ENCODE measurements at regions not wholly inside any gene's neighbourhood (a gene's known extent, or its start where the extent isn't known, plus 50 kb on each side); places are given as distances from the start of the nearest gene placed in this dataset.
A peak's percentile ranks its signal among the peaks of the same experiment; 100 is the strongest.
"Not testable (repeated sequence)": the region's sequence is repeated elsewhere in the genome, so short reads cannot be mapped to it uniquely, and the experiment has no call there.

DNA sequence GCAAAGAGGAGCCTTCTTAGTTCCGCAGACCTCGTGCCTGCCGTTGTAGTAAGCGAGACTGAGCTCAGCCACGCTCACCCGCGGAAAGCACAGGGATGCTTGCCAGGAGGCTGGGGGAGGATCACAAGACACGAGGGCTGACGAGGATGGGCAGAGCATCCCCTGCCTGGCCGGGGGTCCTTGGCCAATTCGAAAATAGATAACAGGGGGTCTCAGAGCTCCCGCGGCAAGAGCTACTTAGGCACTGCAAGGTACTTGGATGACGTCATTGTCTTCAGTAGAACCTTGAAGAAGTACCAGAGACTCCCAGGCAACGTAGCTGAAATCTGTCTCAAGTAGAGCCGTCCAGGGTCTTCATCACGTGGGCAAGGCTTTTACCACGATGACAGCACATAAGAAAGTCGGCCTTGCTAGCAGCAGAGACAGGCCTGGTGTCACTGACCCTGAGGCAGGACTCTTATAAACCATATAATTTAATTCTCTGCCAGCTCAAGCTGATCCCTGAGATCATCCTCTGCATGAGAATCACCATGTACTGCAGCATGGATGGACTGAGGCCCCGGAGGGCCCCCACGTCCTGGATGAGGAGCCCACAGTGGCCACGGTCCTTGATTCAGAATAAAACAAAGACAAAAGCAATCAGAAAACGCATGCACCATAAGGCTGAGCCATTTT, 81.9 kb downstream of the TMEM18 start:
- no peak for DNase-seq

DNA sequence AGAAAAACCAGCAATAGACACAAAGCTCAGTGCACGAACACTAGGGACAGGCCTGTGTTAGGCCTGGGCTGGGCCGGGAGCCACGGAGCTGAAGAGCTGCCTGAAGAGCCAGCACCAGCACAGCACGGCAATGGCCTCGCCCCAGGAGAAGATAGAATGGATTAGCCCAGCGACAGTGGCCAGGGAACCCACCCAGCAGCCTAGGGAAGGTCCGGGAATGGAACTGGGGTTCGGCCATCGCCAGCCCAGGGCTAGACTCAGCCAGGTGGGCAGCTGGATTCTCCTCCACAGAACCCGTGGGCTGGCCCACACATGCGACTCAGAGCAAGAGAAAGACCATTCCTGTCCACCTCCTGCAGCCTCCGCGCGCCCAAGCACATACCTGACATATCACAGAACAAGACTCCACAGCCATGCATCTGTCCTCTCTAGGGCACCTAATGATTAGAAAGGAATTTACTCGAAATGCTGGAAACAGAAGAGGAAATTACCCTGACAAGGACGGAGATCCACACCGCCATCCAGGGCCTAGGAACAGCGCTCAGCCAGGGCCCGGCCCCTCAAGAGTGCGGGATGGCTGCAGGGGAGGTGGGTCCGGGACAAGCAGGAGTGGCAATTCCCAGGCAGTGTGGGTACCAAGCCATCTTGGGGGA, 82.8 kb downstream of the TMEM18 start:
- DNase-seq, result no peak

DNA sequence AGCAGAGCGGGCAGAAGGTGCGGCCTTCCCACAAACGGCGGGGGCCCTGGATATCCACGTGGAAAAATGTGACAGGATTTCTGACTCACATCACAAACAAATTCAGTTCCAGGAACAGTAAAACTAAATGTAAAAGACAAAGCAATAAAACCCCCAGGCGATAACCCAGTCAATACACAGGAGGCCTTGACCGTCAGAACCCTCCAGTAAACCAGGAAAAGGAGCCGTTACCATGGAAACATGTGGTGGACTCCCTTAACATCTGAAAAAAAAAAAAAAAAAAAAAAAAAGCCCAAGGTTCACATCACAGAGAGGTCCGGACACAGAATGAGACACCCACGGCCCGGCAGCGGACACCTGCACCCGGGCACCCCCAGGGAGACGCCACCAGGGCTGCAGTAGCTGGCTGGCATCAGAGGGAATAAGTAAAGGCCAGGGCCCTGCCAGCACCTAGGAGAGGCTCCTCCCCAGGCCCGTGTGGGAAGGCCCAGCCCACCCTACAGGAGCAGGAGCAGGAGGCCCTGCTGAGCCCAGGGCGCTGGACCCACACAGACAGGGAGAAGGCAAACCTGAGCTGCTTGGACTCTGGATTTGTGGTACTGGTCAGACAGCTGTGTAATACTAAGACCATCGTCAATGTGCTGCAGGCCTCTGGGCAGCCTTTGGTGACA, 83.7 kb downstream of the TMEM18 start:
- no peak for DNase-seq

DNA sequence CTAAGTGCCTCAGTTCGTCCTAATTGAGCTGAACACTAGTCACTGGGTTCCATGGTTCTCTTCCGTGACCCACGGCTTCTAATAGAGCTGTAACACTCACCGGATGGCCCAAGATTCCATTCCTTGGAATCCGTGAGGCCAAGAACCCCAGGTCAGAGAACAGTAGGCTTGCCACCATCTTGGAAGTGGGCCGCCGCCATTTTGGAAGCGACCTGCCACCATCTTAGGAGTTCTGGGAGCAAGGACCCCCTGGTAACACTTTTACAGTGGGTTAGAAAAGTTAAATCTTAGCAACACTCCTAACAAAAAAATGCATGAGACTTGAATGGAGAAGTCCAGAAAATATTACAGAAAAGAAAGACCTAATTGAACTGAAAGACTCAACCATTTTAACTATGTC, 84.5 kb downstream of the TMEM18 start:
- DNase-seq, result no peak

DNA sequence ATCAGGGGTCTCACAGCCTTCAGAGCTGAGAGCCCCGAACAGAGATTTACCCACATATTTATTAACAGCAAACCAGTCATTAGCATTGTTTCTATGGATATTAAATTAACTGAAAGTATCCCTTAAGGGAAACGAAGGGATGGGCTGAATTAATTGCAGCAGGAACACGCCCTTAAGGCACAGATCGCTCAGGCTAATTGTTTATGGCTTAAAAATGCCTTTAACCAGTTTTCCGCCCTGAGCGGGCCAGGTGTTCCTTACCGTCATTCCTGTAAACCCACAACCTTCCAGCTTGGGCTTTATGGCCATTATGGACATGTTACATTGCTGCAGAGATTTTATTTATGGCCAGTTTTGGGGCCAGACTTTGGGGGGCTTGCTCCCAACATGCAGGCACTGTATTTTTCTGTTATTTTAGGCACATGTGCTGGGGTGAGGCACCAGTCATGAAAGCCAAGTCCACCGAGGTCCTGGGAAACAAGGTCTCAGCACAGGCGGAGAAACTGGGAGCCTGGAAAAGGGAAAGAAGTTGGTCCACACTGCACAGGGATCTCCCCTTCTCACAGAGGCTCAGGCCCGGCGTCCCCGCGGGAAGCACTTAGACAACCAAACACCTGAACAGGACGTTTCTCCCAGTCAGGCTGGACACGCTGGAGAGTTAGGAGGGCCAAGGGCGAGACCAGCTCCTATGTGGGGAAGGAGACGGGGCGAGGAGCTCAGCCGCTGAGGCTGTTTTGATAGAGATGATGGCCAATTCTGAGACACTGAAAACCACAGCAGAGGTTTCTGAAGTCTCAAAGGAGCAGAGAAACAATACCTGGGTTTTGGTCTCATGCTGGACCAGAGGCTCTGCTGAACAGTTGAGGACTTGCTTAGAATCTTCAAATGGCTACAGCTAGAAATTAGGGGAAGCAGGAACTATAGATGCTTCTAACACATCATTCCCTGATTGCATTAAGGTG, 86.7 kb downstream of the TMEM18 start:
- no peak for DNase-seq

DNA sequence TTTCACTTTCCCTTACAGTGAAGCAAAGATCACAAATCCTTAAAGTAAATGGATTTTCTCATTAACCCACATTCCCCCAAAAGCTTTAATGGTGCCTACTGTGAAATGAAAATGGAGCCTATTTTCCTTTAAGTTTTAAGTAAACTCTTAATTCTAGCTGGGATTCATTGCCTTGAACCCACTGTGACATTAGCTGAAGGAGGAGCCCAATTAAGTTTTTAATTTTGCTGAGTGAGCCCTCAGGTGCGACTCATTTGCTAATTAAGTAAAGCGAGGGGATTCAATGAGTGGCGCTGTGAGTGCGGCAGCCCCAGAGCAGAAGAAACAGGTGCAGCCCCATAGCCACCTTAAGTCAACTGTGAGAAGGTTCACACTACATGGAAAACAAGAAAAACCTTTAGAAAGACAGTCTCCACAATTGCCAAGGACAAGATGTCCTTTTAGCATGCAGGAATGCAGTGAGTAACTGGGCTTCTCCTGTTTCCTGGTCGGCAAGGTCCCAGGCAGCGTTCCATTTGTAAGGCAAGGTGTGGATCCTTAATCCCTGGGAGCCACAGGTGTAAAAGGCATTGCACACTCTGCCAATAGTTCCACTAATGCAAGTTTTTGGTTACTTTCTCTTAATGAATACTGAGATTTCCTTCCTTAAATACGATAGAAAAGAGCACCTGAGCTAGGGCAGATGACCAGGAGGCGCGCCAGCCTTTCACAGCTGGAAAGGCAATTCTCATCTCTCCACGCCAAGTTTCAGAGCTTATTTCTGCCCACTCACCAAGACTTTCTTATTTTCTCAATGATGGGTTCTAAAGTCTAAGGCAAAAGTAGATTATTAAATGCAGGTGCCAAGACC, 87.7 kb downstream of the TMEM18 start:
- no peak for DNase-seq

DNA sequence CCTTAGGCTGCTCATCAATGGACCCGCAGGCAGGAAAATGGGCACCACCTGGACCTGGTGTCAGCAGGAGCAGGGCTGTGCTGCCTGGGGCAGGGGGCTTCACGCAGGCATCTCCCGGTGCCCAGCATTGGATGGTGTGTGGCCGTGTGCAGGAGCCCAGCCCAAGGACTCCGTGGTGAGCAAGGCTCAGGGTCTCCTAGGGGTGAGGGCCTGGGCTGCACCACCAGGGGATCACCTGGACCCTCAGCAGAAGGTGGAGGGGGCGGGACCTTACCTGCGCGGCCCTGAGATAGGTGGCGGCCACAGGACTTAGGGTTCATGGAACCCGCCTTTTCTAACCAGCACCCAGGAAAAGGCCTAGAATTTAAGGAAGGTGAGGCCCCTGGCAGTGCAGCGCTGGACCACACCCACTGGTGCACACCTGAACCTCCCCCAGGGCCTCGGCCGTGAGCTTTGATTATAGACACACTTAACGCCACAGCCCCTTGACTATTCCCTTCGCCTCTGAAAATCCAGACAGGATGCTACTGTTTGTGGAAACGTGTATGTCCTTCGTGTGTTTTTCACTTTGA, 89.0 kb downstream of the TMEM18 start:
- no peak for DNase-seq

DNA sequence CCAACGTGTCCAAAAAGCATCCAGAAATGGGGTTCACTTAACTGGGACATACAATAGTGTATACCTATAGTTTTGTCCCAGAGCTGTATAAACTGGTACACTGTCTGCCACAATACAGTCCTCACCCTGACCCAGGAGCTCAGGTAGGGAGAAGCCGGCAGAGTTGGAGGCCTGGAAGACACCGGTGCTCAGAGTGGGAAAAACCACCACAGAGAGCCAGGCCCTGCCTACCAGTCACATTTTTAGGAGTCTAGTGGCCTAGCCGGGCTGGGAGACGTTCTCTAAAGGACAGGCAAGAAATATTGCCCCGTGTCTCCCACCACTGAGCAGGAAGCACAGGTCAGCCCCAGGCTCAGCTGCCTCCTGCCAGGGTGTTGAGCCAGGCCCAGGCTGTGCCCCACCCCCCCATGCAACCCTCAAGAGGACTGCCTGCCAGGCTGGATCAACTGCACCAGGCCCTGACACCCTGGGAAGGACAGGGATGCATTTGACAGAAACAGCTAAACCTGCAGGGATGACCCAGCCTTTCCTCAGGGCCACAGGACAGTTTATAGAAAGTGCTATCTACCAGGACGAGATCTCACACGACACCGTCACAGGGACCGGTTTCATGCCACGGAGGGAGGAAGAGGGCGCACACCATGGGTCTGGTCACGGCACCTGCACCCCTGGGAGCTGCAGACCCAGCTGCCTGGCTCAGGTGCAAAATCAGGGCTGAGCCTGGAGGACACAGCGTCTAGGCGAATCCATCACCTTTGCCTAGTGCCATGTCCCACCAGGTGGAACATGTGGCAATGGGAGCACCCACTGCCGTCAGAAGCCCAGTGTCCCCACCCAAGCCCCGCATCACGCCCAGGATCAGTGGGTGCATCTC, 89.9 kb downstream of the TMEM18 start:
- DNase-seq, result no peak

DNA sequence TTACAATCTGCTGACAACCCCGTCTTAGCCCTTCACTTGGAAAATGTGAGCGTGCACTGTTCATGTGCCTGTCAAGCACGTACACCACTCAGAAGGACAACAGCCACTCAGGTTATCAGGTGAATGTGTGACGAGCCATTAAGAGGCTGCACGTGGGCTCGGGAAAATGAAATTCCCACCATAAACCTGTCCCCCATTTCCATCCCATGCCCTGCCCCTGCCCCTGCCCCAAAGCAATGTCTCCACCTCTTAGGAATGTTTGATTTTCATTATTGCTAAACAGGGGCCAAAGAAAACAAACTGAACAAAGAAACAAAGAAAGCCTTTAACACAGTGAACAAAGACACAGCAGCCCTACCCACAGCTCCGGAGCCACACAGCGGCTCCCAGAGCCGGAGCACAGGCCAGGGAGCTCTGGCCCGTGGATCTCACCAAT, 90.5 kb downstream of the TMEM18 start:
- DNase-seq, result no peak

DNA sequence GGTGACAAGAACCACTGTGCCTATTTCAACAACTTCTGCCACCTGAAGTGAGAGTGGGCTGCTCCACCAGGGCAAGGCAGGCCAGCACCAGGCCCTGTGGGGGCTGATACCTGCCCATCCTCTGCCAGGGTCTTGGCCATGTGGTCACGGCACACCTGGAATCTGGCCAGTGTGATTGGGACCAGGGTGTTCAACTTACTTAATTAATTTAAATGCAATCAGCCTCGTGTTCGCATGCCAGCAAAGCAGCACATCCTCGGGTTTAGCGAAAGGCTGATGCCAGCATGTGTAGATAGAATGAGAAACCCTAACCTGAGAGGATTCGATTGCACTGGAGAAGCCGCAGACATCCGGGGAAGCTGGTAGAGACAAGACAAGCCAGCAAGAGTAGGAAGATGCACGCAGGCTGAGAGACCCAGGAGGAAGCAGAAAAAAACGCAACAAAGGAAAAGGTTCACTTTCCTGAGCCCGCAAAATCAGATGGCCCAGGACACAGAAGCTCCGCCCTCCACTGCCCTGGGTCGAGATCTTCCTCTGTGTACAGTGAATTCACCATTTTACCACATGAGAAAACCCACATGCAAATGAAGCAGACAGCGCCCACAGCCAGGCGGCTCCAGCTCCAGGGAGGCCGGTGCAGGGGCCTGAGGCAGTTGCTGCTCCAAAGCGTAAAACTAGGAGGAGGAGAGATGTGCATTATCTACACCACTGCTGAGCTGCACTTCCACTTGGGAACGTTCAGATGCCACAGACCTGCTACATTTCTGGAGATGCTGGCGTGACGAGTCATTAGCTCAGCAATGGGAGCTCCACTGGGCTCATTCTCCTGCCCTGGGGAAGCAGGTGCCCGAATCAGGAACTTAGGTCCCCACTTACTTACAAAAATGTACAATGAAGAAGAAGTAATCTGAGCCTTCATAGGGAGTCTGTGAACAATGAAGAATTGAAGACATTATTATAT, 92.1 kb downstream of the TMEM18 start:
- DNase-seq, result peak; percentile 27

DNA sequence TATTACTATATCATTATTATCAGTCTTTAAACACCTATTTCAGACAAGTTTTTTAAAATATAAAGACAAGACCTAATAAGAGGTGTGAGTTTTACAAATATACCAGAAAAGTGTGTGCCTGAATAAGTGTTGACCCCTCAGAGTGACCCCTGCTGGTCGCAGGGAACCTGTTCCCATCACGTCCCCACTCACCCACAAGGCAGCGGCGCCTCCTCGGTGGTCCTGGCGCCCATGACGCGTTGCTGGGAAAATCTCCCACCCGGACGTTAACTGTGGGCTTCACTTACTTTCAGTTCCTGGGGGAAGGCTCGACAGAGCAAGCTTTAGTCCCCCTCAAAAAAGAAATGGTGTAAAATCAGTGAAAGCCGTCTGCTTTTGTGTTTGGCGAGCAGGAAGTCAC, 93.5 kb downstream of the TMEM18 start:
- no peak for DNase-seq

DNA sequence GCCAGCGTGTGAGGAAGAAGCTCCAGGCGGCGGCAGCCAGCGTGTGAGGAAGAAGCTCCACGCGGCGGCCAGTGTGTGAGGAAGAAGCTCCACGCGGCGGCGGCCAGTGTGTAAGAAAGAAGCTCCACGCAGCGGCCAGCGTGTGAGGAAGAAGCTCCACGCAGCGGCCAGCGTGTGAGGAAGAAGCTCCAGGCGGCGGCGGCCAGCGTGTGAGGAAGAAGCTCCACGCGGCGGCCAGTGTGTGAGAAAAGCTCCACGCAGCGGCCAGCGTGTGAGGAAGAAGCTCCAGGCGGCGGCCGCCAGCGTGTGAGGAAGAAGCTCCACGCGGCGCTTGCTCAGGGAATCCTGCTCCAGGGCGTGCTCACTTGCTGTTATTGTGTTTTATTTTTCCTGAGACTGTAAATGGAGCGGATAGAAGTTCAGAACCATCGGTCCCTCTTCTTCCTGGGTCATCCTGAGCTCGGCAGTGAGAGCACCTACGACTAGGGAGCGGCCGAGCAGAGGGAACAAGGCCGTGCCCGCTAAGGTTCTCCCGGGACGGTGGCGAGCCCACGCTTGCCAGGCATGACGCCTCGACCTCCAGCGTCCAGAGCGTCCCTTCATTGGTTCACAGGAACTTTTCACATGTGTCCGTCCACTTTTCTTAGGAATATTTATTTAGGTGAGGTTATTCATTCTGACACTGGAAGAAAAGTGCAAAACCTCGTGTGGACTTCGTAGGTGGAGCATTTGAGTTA, 94.2 kb downstream of the TMEM18 start:
- DNase-seq, result no peak

DNA sequence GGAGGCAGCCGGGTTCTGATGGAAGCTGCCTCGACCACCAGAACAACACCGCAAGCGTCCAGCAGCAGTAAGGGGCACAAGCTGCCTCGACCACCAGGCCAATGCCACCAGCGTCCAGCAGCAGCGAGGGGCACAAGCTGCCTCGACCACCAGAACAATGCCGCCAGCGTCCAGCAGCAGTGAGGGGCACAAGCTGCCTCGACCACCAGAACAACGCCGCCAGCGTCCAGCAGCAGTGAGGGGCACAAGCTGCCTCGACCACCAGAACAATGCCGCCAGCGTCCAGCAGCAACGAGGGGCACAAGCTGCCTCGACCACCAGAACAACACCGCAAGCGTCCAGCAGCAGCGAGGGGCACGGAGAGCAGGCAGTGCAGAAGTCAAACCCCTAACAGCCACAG, 94.9 kb downstream of the TMEM18 start:
- not testable (repeated sequence) for DNase-seq

DNA sequence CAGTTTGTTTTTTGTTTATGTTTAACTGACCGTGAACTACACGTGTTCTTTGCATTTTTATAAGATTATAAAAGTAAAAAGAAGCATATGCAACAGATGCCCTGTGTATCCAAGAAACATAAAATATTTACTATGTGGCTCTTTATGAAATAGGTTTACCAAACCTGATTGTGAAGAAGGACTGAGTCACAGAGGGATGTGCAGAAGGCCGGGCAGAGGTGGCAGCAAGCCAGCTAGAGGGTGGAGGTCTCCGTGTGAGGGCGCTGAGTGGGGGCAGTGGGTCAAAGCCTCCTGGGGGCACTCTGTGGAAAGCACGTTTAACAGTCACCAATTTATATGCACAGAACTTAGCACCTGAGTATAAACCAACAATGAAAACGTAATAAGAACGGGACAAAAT, 97.2 kb downstream of the TMEM18 start:
- DNase-seq, result no peak

DNA sequence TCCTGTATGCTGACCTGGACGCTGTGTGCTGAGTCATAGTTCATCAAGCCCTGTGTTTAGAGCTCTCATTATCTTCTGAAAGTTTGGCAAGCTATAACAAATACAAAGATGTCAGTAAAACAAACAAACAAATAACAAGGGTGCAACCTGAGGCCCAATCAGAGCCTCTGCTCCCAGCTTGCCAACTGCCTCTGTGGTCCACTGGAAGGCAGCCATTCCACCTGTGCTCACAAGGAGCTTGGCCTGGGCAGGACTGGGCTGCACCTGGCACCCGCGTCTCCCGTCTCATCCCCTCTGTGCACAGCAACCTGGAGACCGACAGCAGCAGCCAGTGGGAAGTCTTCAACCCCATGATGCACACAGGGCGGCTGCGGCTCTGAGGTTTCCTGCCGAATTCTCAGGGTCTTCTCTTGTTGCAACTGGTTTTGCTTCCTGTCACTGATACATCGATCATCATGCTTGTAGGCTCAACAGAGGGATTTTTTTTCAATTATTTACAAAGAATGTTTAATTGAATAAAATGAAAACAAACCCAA, 97.8 kb downstream of the TMEM18 start:
- DNase-seq, result no peak

DNA sequence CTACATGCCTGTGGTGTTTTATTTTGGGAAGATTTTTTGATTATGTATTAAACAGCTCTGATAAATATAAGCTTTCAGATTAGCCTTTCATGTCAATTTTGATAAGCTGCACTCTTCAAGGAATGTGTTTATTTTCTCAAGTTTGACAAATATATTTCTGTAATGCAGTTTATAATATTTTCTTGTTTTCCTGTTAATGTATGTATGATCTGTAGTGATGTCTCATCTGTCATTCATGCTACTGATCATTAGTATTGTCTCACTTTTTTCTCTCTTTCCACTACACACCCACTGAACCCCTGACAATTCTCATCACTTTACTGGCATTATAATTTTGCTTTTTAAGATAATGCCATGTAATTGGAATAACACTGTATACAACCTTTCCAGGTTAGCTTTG, 100.9 kb downstream of the TMEM18 start:
- no peak for DNase-seq

DNA sequence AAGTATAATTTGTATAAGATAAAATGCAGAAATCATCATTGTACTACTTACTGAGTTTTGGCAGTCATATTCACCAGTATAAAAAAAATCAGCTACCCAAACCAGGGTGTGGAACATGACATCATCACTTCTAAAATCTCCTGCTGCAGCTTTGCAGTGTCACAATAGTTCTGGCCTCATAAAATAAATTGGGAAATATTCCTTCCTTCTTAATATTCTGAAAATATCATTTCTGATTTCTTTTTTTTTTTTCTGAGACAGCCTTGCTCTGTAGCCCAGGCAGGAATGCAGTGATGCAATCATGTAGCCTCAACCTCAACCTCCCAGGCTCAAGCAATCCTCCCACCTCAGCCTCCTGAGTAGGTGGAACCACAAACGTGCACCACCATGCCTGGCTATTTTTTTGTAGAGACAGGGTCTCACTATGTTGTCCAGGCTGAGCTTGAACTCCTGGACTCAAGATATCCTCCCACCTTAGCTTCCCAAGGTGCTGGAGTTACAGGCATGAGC, 101.4 kb downstream of the TMEM18 start:
- DNase-seq, result no peak

DNA sequence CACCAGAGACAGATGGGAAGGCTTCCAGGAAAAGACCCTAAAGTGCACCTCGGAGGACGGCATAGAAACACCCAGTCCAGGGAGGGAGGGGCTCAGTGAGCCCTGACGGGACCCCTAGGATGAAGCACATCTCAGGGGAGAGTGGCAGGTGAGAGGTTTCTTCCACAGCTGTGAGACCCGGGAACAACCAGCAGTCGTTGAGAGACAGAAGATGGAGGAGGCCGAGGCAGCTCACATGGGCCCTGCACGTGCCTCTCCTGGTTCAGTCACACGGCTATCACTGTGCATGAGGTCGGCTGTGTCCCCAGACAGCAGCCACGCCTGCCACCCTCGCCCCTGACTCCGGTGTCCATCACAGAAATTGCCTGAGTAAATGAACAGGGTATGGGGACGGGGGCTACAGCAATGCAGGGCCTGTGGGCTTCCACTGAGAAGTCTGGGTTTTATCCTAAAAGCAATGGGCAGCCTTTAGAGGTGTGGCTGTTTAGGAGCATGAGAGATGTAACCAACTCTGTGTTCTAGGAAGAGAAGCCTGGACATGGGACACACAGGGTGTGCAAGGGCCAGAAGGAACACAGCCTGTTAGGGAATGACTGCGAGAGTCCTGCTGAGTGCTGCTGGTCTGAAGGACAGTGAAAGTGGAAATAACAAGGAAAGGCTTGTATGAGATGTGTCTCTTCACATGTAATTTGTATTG, 102.0 kb downstream of the TMEM18 start:
- no peak for DNase-seq

Measured in OCI-M1 (cell line).